ENCODE measurements at regions not wholly inside any gene's neighbourhood (a gene's known extent, or its start where the extent isn't known, plus 50 kb on each side); places are given as distances from the start of the nearest gene placed in this dataset.
A peak's percentile ranks its signal among the peaks of the same experiment; 100 is the strongest.
"Not testable (repeated sequence)": the region's sequence is repeated elsewhere in the genome, so short reads cannot be mapped to it uniquely, and the experiment has no call there.

GRCh38 chr1:215433237-215433636 lies 133.9 kb upstream of the KCTD3 start:
- peaks cover 0 to 12% of the 10 kb centered on the region in 2 donors for H3K9me3 ChIP-seq
- no peaks in the 10 kb centered on the region for H3K36me3 ChIP-seq
- H3K4me3 ChIP-seq = no peak overlapping the region
- intact Hi-C loops (cut with DNase I) = no loop called here
- H3K27me3 ChIP-seq = no peaks in the 10 kb centered on the region
- H3K4me1 ChIP-seq = no peaks in the 10 kb centered on the region
- ATAC-seq = no peak
- DNase-seq = no peak
- no peak overlapping the region for H3K27ac ChIP-seq
- no peak for TF ChIP-seq CTCF (IDR thresholded peaks at IDR 0.05)

- Histone ChIP-seq H3K4me1 (no peaks in the 10 kb centered on the region), H3K9me3 (peaks cover 0 to 34% of the 10 kb centered on the region in 2 donors), H3K4me3 (no peak overlapping the region), H3K27ac (no peak overlapping the region), H3K36me3 (no peaks in the 10 kb centered on the region), H3K27me3 (no peaks in the 10 kb centered on the region)
- no peak for ATAC-seq
- no peak for TF ChIP-seq CTCF (IDR thresholded peaks at IDR 0.05)
- intact Hi-C loops (cut with DNase I) = no loop called here
- no peak for DNase-seq
Measured at GRCh38 chr1:215439549-215439948, 127.6 kb upstream of the KCTD3 start.

GRCh38 chr1:215444715-215445414 lies 122.2 kb upstream of the KCTD3 start:
- peaks cover 0 to 11% of the 10 kb centered on the region in 2 donors for H3K9me3 ChIP-seq
- no peak for TF ChIP-seq CTCF (IDR thresholded peaks at IDR 0.05)
- no peaks in the 10 kb centered on the region for H3K36me3 ChIP-seq
- intact Hi-C loops (cut with DNase I) = no loop called here
- H3K4me3 ChIP-seq = no peak overlapping the region
- DNase-seq (no peak), ATAC-seq (no peak)
- H3K4me1 ChIP-seq = no peaks in the 10 kb centered on the region
- no peaks in the 10 kb centered on the region for H3K27me3 ChIP-seq
- no peak overlapping the region for H3K27ac ChIP-seq

- H3K4me3 ChIP-seq; H3K27ac ChIP-seq; H3K36me3 ChIP-seq; intact Hi-C loops (cut with DNase I); ATAC-seq; H3K4me1 ChIP-seq; H3K27me3 ChIP-seq; H3K9me3 ChIP-seq: not testable (repeated sequence)
- peak in 1 of 4 donors; percentile 2 for DNase-seq
Measured at GRCh38 chr1:215448014-215448413, 119.1 kb upstream of the KCTD3 start.

GRCh38 chr1:215449147-215449546 lies 118.0 kb upstream of the KCTD3 start:
- H3K27me3 ChIP-seq; H3K36me3 ChIP-seq; DNase-seq; ATAC-seq; H3K4me1 ChIP-seq; H3K27ac ChIP-seq; H3K9me3 ChIP-seq; intact Hi-C loops (cut with DNase I); H3K4me3 ChIP-seq: not testable (repeated sequence)

- H3K9me3 ChIP-seq = no peaks in the 10 kb centered on the region
- ATAC-seq = no peak
- intact Hi-C loops (cut with DNase I) = no loop called here
Measured at GRCh38 chr1:215453440-215453839, 113.7 kb upstream of the KCTD3 start.

More at GRCh38 chr1:215453440-215453839, 113.7 kb upstream of the KCTD3 start:
- Histone ChIP-seq H3K4me1 (no peaks in the 10 kb centered on the region), H3K27ac (no peak overlapping the region), H3K36me3 (peaks cover 0 to 3% of the 10 kb centered on the region in 2 donors), H3K27me3 (no peaks in the 10 kb centered on the region), H3K4me3 (no peak overlapping the region)
- no peak for DNase-seq
- no peak for TF ChIP-seq CTCF (IDR thresholded peaks at IDR 0.05)
